Adipocyte (in vitro differentiated cells): ENCODE measurements at regions not wholly inside any gene's neighbourhood (a gene's known extent, or its start where the extent isn't known, plus 50 kb on each side); places are given as distances from the start of the nearest gene placed in this dataset.

ENCODE experiments used
- DNase-seq: peaks from one replicate; pipeline ENCODE4 v3.0.0-alpha.2; 2015; ENCODE audit warnings: low read depth
- H3K27me3 ChIP-seq: replicated peaks from 2 replicates; pipeline ENCODE4 v1.7.0; 2013; ENCODE audit warnings: mild to moderate bottlenecking, low read length, moderate library complexity; ENCODE audit not compliant: control insufficient read depth, insufficient read depth
- H3K36me3 ChIP-seq: 2 replicates; pipeline ENCODE4 v1.7.0; 2013; ENCODE audit warnings: low read length, mild to moderate bottlenecking, moderate library complexity; ENCODE audit not compliant: control insufficient read depth, insufficient read depth, severe bottlenecking
- H3K4me1 ChIP-seq: 2 replicates; pipeline ENCODE4 v1.7.0; 2013; ENCODE audit warnings: mild to moderate bottlenecking, low read length, moderate library complexity; ENCODE audit not compliant: control insufficient read depth, insufficient read depth
- H3K4me3 ChIP-seq: 2 replicates; pipeline ENCODE4 v1.7.0; 2013; ENCODE audit warnings: mild to moderate bottlenecking, low read length, moderate library complexity
- H3K9ac ChIP-seq: 2 replicates; pipeline ENCODE4 v1.7.0; 2013; ENCODE audit warnings: mild to moderate bottlenecking, low read length, moderate library complexity
- H3K9me3 ChIP-seq: 2 replicates; pipeline ENCODE4 v1.7.0; 2013; ENCODE audit warnings: mild to moderate bottlenecking, low read length, moderate library complexity; ENCODE audit not compliant: control insufficient read depth

GRCh38 chr1:208446271-208446691 is 202.1 kb upstream of the PLXNA2 start:
- Histone ChIP-seq H3K4me3 (no peak overlapping the region), H3K9me3 (peaks cover 9% of the 10 kb centered on the region), H3K9ac (no peak overlapping the region), H3K36me3 (no peaks in the 10 kb centered on the region), H3K27me3 (peaks cover 2% of the 10 kb centered on the region), H3K4me1 (peaks cover 7% of the 10 kb centered on the region)
- no peak for DNase-seq

GRCh38 chr1:208448425-208448824 is 204.2 kb upstream of the PLXNA2 start:
- DNase-seq = no peak
- Histone ChIP-seq H3K4me1 (peaks cover 7% of the 10 kb centered on the region), H3K36me3 (no peaks in the 10 kb centered on the region), H3K9me3 (no peaks in the 10 kb centered on the region), H3K27me3 (peaks cover 2% of the 10 kb centered on the region), H3K9ac (no peak overlapping the region), H3K4me3 (no peak overlapping the region)

- Histone ChIP-seq H3K9me3 (no peaks in the 10 kb centered on the region), H3K9ac (no peak overlapping the region), H3K27me3 (peaks cover 2% of the 10 kb centered on the region)
Measured at GRCh38 chr1:208449951-208450350, 205.8 kb upstream of the PLXNA2 start.

GRCh38 chr1:208450958-208451357 is 206.8 kb upstream of the PLXNA2 start:
- Histone ChIP-seq H3K4me1 (peaks cover 5% of the 10 kb centered on the region), H3K4me3 (no peak overlapping the region), H3K27me3 (peaks cover 2% of the 10 kb centered on the region), H3K9me3 (no peaks in the 10 kb centered on the region), H3K9ac (no peak overlapping the region), H3K36me3 (no peaks in the 10 kb centered on the region)
- no peak for DNase-seq

More at GRCh38 chr1:208449951-208450350, 205.8 kb upstream of the PLXNA2 start:
- no peak for DNase-seq
- Histone ChIP-seq H3K4me1 (peaks cover 7% of the 10 kb centered on the region), H3K4me3 (no peak overlapping the region), H3K36me3 (no peaks in the 10 kb centered on the region)

- Histone ChIP-seq H3K27me3 (no peaks in the 10 kb centered on the region), H3K4me1 (no peaks in the 10 kb centered on the region), H3K4me3 (no peak overlapping the region), H3K36me3 (no peaks in the 10 kb centered on the region), H3K9ac (no peak overlapping the region), H3K9me3 (no peaks in the 10 kb centered on the region)
- peak; percentile 40 for DNase-seq
Measured at GRCh38 chr1:208455821-208456220, 211.6 kb upstream of the PLXNA2 start.

GRCh38 chr1:208456487-208456886 is 212.3 kb upstream of the PLXNA2 start:
- H3K9ac ChIP-seq = no peak overlapping the region
- H3K4me3 ChIP-seq = no peak overlapping the region
- no peaks in the 10 kb centered on the region for H3K4me1 ChIP-seq
- H3K36me3 ChIP-seq = no peaks in the 10 kb centered on the region
- no peak for DNase-seq
- no peaks in the 10 kb centered on the region for H3K27me3 ChIP-seq
- no peaks in the 10 kb centered on the region for H3K9me3 ChIP-seq

GRCh38 chr1:208460823-208461222 is 216.6 kb upstream of the PLXNA2 start:
- H3K4me3 ChIP-seq = no peak overlapping the region

GRCh38 chr1:208461680-208462079 is 217.5 kb upstream of the PLXNA2 start:
- no peak overlapping the region for H3K9ac ChIP-seq
- no peaks in the 10 kb centered on the region for H3K36me3 ChIP-seq
- no peaks in the 10 kb centered on the region for H3K4me1 ChIP-seq
- no peak for DNase-seq
- no peak overlapping the region for H3K4me3 ChIP-seq
- H3K27me3 ChIP-seq = no peaks in the 10 kb centered on the region
- no peaks in the 10 kb centered on the region for H3K9me3 ChIP-seq

More at GRCh38 chr1:208460823-208461222, 216.6 kb upstream of the PLXNA2 start:
- Histone ChIP-seq H3K9ac (no peak overlapping the region), H3K4me1 (no peaks in the 10 kb centered on the region), H3K36me3 (no peaks in the 10 kb centered on the region), H3K27me3 (no peaks in the 10 kb centered on the region), H3K9me3 (no peaks in the 10 kb centered on the region)
- DNase-seq = no peak

- Histone ChIP-seq H3K9ac (no peak overlapping the region), H3K4me3 (no peak overlapping the region), H3K36me3 (no peaks in the 10 kb centered on the region), H3K9me3 (no peaks in the 10 kb centered on the region), H3K27me3 (no peaks in the 10 kb centered on the region), H3K4me1 (no peaks in the 10 kb centered on the region)
- no peak for DNase-seq
Measured at GRCh38 chr1:208462761-208463160, 218.6 kb upstream of the PLXNA2 start.

- H3K27me3 ChIP-seq = no peaks in the 10 kb centered on the region
- no peak overlapping the region for H3K4me3 ChIP-seq
- no peak for DNase-seq
- H3K36me3 ChIP-seq = no peaks in the 10 kb centered on the region
- no peaks in the 10 kb centered on the region for H3K9me3 ChIP-seq
- H3K9ac ChIP-seq = no peak overlapping the region
- H3K4me1 ChIP-seq = no peaks in the 10 kb centered on the region
Measured at GRCh38 chr1:208465266-208465665, 221.1 kb upstream of the PLXNA2 start.

- DNase-seq = no peak
- Histone ChIP-seq H3K36me3 (no peaks in the 10 kb centered on the region), H3K4me1 (no peaks in the 10 kb centered on the region), H3K27me3 (no peaks in the 10 kb centered on the region), H3K9me3 (no peaks in the 10 kb centered on the region), H3K9ac (no peak overlapping the region), H3K4me3 (no peak overlapping the region)
Measured at GRCh38 chr1:208465786-208466590, 221.8 kb upstream of the PLXNA2 start.
